ENCODE measurements at regions not wholly inside any gene's neighbourhood (a gene's known extent, or its start where the extent isn't known, plus 50 kb on each side); places are given as distances from the start of the nearest gene placed in this dataset.
"Not testable (repeated sequence)": the region's sequence is repeated elsewhere in the genome, so short reads cannot be mapped to it uniquely, and the experiment has no call there.

DNA sequence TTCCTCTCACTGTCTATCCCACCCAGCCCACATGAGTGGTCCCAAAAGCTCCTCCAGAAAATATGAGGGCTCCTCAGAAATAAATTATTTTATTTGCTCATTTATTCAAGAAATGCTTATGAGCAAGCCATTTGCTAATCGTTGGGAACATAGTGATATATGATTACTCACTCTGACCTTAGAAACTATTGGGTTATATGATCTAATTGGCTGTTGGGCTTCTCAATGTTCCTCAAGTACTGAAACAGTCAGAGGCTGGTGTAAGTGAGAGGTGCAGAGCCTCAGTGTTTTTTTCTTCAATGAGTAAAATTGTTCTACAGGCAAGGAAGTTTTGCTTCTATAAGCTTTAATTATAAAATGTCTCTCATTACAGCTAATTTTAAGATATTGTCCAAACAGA is 893.8 kb upstream of the INTU start:
- no peak for DNase-seq (ENCODE audit: low spot score)

- no peak for DNase-seq (ENCODE audit: low spot score)
Measured at GRCh38 chr4:126740687-126741086, 892.1 kb upstream of the INTU start.

DNA sequence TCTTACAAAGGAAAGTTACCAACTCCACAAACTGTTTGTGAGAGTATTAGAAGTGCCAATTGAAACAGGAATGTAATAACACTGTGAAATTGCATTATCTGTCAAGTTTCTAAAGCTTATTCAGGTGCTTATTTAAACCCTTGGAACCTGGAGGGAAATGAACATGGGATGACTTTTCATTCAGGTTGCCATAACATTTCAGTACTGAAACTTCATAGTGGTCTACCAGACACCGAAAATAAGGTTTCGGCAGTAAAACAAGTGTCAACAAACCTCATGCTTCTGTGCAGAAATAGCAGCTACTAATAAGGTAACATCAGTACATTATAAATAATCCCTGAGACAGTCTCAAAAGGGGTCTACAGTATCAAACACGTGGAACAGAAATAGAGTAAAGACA is 890.7 kb upstream of the INTU start:
- DNase-seq (ENCODE audit: low spot score) = no peak

- DNase-seq (ENCODE audit: low spot score) = no peak
Measured at GRCh38 chr4:126742885-126743284, 889.9 kb upstream of the INTU start.

DNA sequence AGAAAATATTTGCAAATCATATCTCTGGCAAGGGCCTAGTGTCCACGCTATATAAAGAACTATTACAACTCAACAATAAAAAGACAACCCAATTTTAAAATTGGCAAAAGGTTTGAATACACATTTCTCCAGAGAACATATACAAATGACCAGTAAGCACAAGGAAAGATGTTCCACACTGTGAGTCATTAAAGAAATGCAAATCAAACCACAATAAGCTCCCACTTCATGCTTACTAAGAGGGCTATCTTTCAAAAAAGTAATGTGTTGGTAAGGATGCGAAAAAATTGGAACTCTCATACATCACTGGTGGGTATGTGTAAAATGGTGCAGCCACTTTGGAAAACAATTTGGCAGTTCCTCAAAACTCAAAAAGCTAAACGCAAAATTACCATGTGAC is 884.0 kb upstream of the INTU start:
- DNase-seq (ENCODE audit: low spot score) = no peak

GRCh38 chr4:126750723-126751122 is 882.0 kb upstream of the INTU start:
- no peak for DNase-seq (ENCODE audit: low spot score)

GRCh38 chr4:126752126-126752525 is 880.6 kb upstream of the INTU start:
- DNase-seq (ENCODE audit: low spot score) = no peak

- DNase-seq (ENCODE audit: low spot score) = no peak
Measured at GRCh38 chr4:126752702-126753101, 880.1 kb upstream of the INTU start.

GRCh38 chr4:126753592-126753991 is 879.2 kb upstream of the INTU start:
- no peak for DNase-seq (ENCODE audit: low spot score)

- no peak for DNase-seq (ENCODE audit: low spot score)
Measured at GRCh38 chr4:126755506-126755905, 877.3 kb upstream of the INTU start.

DNA sequence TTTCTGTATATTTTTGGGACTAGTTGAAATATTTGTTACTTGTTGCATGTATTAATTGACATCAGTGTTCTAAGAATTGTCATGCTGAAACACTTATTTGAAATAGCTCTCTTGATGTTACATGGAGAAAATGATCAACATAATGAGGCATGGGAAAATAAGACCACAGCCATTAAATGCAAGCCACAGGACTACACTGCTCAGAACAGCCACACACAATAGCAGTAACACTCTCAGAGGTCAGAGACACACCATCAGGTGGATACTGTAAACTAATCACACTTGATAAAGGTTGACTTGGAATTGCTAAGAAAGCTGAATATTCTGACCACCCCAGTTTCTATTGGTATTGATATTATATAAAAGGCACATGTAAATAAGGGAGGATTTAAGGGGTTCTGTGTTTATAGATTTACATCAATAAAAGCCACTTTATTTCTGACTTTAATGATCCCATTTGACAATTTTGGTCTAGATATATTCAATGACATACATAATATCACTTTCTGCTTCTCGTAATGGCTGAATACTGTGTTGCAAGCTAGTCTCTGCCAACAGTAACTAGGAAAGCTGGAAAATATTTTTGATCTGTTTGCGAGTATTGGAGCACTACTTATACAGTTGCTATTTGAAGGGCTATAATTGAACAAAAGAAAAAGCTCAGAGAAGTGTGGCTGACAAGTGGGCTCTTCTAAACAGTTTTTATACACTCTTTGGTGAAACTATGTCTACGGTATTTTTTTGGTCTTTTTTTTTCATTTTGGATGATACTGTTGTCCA is 876.5 kb upstream of the INTU start:
- no peak for DNase-seq (ENCODE audit: low spot score)

GRCh38 chr4:126757219-126757618 is 875.5 kb upstream of the INTU start:
- DNase-seq (ENCODE audit: low spot score) = no peak

- no peak for DNase-seq (ENCODE audit: low spot score)
Measured at GRCh38 chr4:126758493-126758892, 874.3 kb upstream of the INTU start.

DNA sequence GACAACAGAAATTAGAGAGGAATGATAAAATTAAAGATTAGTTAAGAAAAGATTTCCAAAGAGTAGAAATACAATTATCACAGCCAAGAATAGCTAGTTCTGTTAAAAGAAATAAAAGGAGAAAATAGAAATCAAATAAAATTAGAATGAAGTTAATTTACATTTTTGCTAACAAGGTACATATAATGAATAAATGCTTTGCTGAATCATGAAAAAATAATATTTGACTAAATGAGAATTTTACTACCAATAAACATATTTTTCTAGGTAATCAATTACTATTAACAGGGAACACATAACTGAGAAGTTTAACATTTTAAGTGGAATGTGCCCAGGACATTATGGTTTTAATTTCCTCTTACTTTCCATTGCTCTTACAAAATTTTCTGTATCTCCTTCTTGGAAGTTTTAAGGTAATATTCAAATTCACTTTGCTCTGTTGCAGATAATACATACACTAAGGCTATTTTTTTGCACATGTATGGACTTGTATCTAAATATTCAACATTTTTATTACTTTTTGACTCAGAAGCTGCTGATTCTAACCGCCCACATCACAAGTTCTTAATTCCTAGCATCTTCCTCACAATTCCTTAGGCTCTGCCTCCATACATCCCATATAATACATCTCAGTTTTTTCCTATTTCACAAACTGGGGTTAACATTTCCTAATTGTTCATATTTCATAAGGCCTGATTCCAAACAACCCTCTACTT is 870.7 kb upstream of the INTU start:
- no peak for DNase-seq (ENCODE audit: low spot score)

DNA sequence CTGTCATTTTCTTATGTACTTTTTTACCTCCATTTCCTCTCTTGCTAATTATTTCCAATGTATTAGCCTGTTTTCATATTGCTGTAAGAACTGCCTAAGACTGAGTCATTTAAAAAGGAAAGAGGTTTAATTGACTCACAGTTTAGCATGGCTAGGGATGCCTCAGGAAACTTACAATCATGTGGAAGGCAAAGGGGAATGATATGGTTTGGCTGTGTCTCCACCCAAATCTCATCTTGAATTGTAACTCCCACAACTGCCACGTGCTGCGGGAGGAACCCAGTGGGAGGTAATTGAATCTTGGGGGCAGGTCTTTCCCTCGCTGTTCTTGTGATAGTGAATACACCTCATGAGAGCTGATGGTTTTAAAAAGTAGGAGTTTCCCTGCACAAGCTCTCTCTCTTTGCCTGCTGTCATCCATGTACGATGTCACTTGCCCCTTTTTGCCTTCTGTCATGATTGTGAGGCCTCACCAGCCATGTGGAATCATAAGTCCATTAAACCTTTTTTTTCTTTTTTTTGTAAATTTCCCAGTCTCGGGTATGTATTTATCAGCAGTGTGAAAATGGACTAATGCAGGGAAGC is 870.0 kb upstream of the INTU start:
- DNase-seq (ENCODE audit: low spot score) = no peak

DNA sequence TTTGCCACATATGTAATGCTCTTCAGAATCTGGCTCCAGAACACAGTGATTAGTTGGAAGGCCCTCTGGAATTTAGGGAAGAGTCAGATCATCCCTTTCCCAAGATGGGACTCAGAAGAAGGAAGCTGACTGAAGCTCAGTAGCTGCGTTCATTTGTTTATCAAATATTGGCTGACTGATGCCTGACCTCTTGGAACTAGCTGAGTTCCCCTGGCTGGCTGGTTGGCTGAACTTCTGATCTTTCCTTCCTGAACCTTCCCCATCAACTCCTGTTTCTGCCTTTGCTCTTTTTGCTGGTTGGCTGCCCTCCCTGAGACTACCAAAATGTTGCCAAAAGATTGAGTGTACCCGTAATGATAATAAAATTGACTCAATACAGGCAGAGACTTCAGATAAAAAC is 866.5 kb upstream of the INTU start:
- DNase-seq (ENCODE audit: low spot score) = no peak

DNA sequence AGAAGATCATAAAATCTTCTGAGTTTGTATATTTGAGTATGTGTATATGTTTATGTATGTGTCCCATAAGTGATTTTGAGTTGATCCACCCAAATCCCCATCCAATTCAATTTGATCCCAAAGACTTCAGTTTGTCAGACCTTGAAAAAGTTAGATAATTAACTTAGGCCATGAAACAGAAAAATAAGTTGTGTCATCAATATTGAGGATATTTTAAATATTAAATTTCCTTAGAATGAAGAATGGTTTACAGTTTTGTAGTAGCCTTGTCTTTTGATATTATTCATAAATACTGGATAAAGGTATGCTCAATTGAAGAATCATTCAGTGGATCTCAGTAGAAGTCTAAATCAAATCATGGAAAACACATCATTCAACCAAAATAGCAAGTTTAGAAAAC is 864.4 kb upstream of the INTU start:
- no peak for DNase-seq (ENCODE audit: low spot score)

GRCh38 chr4:126770811-126771553 is 861.8 kb upstream of the INTU start:
- DNase-seq (ENCODE audit: low spot score) = not testable (repeated sequence)

DNA sequence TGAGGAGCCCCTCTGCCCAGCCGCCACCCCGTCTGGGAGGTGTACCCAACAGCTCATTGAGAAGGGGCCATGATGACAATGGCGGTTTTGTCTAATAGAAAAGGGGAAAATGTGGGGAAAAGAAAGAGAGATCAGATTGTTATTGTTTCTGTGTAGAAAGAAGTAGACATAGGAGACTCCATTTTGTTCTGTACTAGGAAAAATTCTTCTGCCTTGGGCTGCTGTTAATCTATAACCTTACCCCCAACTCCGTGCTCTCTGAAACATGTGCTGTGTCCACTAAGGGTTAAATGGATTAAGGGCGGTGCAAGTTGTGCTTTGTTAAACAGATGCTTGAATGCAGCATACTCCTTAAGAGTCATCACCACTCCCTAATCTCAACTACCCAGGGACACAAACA is 861.1 kb upstream of the INTU start:
- not testable (repeated sequence) for DNase-seq (ENCODE audit: low spot score)

- no peak for DNase-seq (ENCODE audit: low spot score)
Measured at GRCh38 chr4:126772662-126773061, 860.1 kb upstream of the INTU start.

DNA sequence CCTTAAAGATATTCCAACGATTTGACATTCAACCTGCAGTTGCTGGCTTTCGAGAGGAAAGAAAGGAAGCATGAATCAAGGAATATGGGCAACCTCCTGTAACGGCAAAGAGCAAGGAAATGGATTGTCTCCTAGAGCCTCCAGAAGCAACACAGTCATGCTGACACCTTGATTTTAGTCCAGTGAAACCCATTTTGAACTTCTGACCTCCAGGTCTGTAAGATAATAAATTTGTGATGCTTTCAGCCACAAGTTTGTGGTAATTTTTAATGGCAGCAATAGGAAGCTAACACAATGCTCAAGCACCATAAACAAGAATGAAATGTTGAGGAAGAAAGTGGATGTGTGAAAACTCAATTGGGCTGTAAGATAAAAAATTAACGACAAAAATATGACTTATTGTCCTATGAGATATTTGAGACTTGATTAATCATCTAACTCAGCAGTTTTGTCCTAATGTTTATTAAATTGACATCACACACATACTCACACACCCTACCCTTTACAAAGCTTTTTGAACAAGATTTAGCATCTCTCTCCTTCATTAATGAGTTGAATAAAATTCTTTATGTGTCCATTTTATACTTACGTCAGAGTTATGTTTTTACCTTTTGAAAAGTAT is 857.2 kb upstream of the INTU start:
- DNase-seq (ENCODE audit: low spot score) = no peak

- no peak for DNase-seq (ENCODE audit: low spot score)
Measured at GRCh38 chr4:126776361-126776760, 856.4 kb upstream of the INTU start.

All from cerebellar cortex (tissue), 1 donor.